ENCODE measurements at regions not wholly inside any gene's neighbourhood (a gene's known extent, or its start where the extent isn't known, plus 50 kb on each side); places are given as distances from the start of the nearest gene placed in this dataset.

DNA sequence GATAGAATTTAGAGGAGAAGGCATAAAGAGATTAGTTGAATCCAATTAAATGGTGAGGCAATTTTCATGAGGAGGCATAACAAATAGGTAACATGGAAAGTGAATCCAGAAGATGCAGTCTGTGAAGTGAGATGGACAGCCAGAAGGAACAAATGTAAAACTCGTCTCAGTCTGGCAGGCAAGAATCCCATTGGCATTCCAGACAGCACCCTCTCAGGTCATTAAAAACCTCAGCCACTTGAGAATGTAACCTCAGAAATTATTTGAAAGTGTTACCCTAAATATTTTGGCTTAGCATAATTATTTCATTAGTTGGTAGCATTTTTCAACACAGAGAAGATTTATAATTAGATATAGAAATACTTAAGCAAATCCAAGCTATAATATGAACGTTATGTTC is 342.3 kb downstream of the LRRC3B start:
- ChIA-PET POLR2A (no interaction called here), CTCF (no interaction called here)
- TF ChIP-seq ZNF232 (CRISPR knock-in tag; IDR thresholded peaks at IDR 0.05) (no peak), JAZF1 (CRISPR knock-in tag; IDR thresholded peaks at IDR 0.05) (no peak)
- Mint-ChIP-seq H3K4me3 (no peak overlapping the region), H3K9me3 (peaks cover 25% of the 10 kb centered on the region), H3K27me3 (ENCODE audit: low read depth) (no peaks in the 10 kb centered on the region), H3K27ac (no peak overlapping the region), H3K36me3 (peaks cover 6% of the 10 kb centered on the region), H3K4me1 (no peaks in the 10 kb centered on the region)
- DNase-seq (ENCODE audit: low spot score), result no peak
- no peak for ATAC-seq

- CTCF ChIA-PET, result no interaction called here
- peaks cover 6% of the 10 kb centered on the region for H3K36me3 Mint-ChIP-seq
- DNase-seq (ENCODE audit: low spot score), result no peak
- TF ChIP-seq SMAD3 (CRISPR knock-in tag; IDR thresholded peaks at IDR 0.05; ENCODE audit: borderline replicate concordance) (no peak), PRRX2 (CRISPR knock-in tag; IDR thresholded peaks at IDR 0.05) (no peak), ZNF671 (CRISPR knock-in tag; IDR thresholded peaks at IDR 0.05) (no peak), ZSCAN18 (CRISPR knock-in tag; IDR thresholded peaks at IDR 0.05) (no peak), ZNF232 (CRISPR knock-in tag; IDR thresholded peaks at IDR 0.05) (no peak), FOXJ3 (CRISPR knock-in tag; IDR thresholded peaks at IDR 0.05; ENCODE audit: borderline replicate concordance) (no peak), NR2C2 (CRISPR knock-in tag; IDR thresholded peaks at IDR 0.05) (no peak)
- TF ChIP-seq, protein P1, sequence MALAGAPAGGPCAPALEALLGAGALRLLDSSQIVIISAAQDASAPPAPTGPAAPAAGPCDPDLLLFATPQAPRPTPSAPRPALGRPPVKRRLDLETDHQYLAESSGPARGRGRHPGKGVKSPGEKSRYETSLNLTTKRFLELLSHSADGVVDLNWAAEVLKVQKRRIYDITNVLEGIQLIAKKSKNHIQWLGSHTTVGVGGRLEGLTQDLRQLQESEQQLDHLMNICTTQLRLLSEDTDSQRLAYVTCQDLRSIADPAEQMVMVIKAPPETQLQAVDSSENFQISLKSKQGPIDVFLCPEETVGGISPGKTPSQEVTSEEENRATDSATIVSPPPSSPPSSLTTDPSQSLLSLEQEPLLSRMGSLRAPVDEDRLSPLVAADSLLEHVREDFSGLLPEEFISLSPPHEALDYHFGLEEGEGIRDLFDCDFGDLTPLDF (CRISPR knock-in tag; IDR thresholded peaks at IDR 0.05), result no peak
- TF ChIP-seq, protein P2, sequence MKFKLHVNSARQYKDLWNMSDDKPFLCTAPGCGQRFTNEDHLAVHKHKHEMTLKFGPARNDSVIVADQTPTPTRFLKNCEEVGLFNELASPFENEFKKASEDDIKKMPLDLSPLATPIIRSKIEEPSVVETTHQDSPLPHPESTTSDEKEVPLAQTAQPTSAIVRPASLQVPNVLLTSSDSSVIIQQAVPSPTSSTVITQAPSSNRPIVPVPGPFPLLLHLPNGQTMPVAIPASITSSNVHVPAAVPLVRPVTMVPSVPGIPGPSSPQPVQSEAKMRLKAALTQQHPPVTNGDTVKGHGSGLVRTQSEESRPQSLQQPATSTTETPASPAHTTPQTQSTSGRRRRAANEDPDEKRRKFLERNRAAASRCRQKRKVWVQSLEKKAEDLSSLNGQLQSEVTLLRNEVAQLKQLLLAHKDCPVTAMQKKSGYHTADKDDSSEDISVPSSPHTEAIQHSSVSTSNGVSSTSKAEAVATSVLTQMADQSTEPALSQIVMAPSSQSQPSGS (CRISPR knock-in tag; IDR thresholded peaks at IDR 0.05; ENCODE audit: borderline replicate concordance, low read depth), result no peak
- H3K27ac Mint-ChIP-seq, result no peak overlapping the region
- ATAC-seq, result no peak
- H3K4me3 Mint-ChIP-seq, result no peak overlapping the region
- H3K27me3 Mint-ChIP-seq (ENCODE audit: low read depth), result no peaks in the 10 kb centered on the region
- H3K4me1 Mint-ChIP-seq, result no peaks in the 10 kb centered on the region
- POLR2A ChIA-PET, result no interaction called here
- H3K9me3 Mint-ChIP-seq, result peaks cover 23% of the 10 kb centered on the region
Observed at GRCh38 chr3:26967501-26967900, 344.9 kb downstream of the LRRC3B start.

DNA sequence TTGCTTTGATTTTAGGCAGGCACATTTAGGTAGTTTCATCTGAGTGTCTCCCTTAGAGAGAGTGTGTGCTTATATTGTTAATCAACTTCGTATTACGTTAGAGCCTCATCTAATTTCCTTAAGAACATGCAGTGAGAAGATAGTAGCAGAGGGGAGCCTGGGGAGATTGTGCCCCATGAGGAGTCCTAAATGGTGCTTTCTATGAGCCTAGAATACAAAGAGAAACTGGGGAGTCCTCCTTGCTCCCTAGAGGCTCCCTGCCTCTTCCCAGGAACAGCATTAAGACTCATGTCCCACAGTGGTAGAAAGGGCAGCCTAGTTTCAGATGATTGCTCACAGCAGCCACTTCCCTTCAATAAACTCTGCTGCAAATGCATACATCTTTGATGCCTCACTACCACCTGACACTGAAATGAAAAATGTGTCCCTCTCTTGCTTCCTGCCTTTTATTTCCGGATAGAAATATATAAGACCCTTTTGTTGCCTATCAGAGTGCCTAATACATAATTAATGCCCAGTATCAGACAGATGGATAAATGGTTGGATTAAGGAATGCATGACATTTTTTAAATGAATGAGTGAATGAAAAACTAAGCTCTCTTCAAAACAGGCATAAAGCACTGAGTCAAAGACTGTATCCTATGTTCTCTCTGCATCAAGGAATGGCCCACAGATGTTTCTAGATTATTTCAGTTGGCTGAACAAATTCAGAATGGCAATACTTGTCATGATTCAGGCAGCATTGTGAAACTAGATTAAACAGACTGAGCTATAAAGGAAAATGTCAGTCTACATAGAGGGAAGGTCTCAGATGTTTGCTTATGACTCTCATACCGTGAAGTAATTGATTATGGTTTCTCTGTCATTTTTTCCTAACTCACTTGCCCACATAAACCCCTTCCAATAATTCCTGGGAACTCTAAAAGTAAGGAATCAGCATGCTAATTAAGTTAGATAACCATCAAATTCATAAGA is 362.1 kb downstream of the LRRC3B start:
- no peaks in the 10 kb centered on the region for H3K36me3 Mint-ChIP-seq
- DNase-seq (ENCODE audit: low spot score) (no peak), ATAC-seq (no peak)
- H3K9me3 Mint-ChIP-seq, result no peaks in the 10 kb centered on the region
- H3K27ac Mint-ChIP-seq, result no peak overlapping the region
- peaks cover 8% of the 10 kb centered on the region for H3K4me1 Mint-ChIP-seq
- H3K27me3 Mint-ChIP-seq (ENCODE audit: low read depth), result no peaks in the 10 kb centered on the region
- H3K4me3 Mint-ChIP-seq, result no peak overlapping the region
- POLR2A ChIA-PET, result no interaction called here
- CTCF ChIA-PET, result no interaction called here
- no peak for TF ChIP-seq ZNF416 (CRISPR knock-in tag; IDR thresholded peaks at IDR 0.05)
- TF ChIP-seq, protein P3, sequence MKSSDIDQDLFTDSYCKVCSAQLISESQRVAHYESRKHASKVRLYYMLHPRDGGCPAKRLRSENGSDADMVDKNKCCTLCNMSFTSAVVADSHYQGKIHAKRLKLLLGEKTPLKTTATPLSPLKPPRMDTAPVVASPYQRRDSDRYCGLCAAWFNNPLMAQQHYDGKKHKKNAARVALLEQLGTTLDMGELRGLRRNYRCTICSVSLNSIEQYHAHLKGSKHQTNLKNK (CRISPR knock-in tag; IDR thresholded peaks at IDR 0.05), result no peak
- no peak for TF ChIP-seq ESRRA (CRISPR knock-in tag; IDR thresholded peaks at IDR 0.05; ENCODE audit: borderline replicate concordance)
- no peak for TF ChIP-seq CREM (CRISPR knock-in tag; IDR thresholded peaks at IDR 0.05)
- no peak for TF ChIP-seq SMAD4 (CRISPR knock-in tag; IDR thresholded peaks at IDR 0.05)
- TF ChIP-seq FOXK1 (CRISPR knock-in tag; IDR thresholded peaks at IDR 0.05), result no peak
- no peak for TF ChIP-seq NFYB (CRISPR knock-in tag; conservative IDR thresholded peaks at IDR 0.05; ENCODE audit: low read depth)
- TF ChIP-seq, protein P4, sequence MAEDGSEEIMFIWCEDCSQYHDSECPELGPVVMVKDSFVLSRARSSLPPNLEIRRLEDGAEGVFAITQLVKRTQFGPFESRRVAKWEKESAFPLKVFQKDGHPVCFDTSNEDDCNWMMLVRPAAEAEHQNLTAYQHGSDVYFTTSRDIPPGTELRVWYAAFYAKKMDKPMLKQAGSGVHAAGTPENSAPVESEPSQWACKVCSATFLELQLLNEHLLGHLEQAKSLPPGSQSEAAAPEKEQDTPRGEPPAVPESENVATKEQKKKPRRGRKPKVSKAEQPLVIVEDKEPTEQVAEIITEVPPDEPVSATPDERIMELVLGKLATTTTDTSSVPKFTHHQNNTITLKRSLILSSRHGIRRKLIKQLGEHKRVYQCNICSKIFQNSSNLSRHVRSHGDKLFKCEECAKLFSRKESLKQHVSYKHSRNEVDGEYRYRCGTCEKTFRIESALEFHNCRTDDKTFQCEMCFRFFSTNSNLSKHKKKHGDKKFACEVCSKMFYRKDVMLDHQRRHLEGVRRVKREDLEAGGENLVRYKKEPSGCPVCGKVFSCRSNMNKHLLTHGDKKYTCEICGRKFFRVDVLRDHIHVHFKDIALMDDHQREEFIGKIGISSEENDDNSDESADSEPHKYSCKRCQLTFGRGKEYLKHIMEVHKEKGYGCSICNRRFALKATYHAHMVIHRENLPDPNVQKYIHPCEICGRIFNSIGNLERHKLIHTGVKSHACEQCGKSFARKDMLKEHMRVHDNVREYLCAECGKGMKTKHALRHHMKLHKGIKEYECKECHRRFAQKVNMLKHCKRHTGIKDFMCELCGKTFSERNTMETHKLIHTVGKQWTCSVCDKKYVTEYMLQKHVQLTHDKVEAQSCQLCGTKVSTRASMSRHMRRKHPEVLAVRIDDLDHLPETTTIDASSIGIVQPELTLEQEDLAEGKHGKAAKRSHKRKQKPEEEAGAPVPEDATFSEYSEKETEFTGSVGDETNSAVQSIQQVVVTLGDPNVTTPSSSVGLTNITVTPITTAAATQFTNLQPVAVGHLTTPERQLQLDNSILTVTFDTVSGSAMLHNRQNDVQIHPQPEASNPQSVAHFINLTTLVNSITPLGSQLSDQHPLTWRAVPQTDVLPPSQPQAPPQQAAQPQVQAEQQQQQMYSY (CRISPR knock-in tag; IDR thresholded peaks at IDR 0.05), result no peak
- no peak for TF ChIP-seq HMGXB4 (CRISPR knock-in tag; IDR thresholded peaks at IDR 0.05)
- TF ChIP-seq, protein P5, sequence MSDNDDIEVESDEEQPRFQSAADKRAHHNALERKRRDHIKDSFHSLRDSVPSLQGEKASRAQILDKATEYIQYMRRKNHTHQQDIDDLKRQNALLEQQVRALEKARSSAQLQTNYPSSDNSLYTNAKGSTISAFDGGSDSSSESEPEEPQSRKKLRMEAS (CRISPR knock-in tag; IDR thresholded peaks at IDR 0.05), result no peak
- TF ChIP-seq CREB1 (CRISPR knock-in tag; IDR thresholded peaks at IDR 0.05), result no peak
- no peak for TF ChIP-seq ATF1 (CRISPR knock-in tag; IDR thresholded peaks at IDR 0.05)
- TF ChIP-seq TEAD1 (CRISPR knock-in tag; IDR thresholded peaks at IDR 0.05), result no peak

Measured in WTC11 (cell line).